KG1 (cell line): ENCODE measurements at regions not wholly inside any gene's neighbourhood (a gene's known extent, or its start where the extent isn't known, plus 50 kb on each side); places are given as distances from the start of the nearest gene placed in this dataset.
A peak's percentile ranks its signal among the peaks of the same experiment; 100 is the strongest.
"Not testable (repeated sequence)": the region's sequence is repeated elsewhere in the genome, so short reads cannot be mapped to it uniquely, and the experiment has no call there.

Experiments
- DNase-seq: peaks from one replicate; lab custom pipeline; 2025; lab: John Stamatoyannopoulos, UW

DNA sequence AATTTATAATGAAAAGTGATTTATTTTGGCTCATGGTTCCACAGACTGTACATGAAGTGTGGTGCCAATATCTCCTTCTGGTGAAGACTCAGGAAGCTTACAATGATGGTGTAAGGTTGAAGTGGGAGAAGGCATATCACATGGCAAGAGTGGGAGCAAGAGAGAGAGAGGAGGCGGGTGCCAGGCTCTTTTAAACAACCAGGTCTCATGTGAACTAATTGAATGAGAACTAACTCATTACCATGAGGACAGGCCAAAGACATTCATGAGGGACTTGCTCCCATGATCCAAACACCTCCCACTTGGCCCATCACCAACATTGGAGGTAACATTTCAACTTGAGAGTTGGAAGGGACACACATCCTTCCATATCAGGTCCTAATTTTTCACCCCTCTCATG, 155.2 kb downstream of the SLC38A4 start:
- no peak for DNase-seq

GRCh38 chr12:46669720-46670119, 156.1 kb downstream of the SLC38A4 start:
- no peak for DNase-seq

GRCh38 chr12:46667551-46667950, 158.2 kb downstream of the SLC38A4 start:
- DNase-seq: no peak

GRCh38 chr12:46664761-46665287, 161.0 kb downstream of the SLC38A4 start:
- DNase-seq: no peak

DNA sequence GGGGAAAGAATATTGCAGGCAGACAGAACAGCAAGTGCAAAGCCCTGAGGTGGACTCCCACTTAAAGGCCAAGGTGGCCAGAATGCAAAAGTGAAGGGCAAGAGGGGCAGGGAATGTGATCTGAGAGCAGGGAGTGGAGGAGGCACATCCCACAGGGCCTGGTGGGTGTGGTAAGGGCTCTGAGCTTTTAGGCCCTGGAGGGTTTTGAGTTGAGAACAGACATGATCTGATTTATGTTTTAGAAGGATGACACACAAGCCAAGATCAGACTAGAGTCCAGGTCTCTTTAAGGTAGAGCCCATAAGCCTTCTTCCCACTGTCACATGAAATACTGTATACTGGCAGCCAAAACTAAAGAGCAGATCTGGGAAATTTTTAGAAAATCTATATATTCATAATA, 162.5 kb downstream of the SLC38A4 start:
- DNase-seq: no peak

DNA sequence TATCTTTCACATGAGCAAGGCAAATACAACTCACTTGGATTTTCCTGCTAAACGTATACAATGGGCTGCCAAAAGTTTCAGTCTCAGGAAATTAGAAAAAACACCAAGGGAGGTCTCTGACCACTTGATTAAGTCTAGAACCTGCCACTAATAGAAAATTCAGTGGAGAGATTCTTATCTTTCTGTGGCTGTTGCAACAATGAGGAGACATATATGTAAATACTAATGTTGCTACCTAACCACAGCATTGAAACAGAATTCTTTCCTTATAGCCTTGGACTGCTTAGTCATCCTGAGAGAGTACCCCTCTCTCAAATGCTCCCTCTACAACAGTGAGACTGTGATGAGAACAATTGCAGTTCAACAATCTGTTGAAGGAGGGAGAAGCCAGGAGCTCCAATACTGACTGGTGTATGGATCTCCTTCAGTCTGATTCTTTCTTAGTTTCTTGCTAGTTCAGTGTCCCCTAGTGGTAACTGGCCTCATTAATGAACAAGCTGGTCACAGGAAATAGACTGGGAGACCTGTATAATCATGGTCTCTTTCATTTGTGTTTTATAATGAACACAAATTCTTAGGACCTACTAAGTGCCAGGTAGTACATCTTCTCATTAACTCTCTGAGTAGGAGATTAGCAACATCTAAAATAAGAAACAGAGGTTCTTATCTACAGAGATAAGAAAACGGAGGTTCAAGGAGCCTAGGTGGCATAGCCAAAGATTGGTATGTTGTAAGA, 164.5 kb downstream of the SLC38A4 start:
- peak; percentile 45 for DNase-seq

DNA sequence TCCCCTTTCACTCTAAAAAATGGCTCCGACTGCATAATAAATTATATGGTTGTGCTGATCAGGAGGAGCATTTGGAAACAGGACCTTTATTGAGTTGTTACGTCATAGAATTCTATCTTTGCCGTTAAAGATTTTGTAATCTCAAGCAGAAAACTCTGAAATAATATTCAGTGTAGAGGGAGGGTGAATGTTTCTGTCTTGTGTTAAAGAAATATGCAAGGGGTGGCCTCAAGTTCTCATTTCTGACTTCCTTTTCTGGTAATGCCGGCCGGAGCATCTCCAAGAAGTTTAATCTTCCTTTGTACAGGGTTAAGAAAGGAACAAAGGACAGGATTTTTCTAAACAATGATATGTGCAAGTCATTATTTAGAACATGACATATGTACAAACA, 165.1 kb downstream of the SLC38A4 start:
- no peak for DNase-seq

DNA sequence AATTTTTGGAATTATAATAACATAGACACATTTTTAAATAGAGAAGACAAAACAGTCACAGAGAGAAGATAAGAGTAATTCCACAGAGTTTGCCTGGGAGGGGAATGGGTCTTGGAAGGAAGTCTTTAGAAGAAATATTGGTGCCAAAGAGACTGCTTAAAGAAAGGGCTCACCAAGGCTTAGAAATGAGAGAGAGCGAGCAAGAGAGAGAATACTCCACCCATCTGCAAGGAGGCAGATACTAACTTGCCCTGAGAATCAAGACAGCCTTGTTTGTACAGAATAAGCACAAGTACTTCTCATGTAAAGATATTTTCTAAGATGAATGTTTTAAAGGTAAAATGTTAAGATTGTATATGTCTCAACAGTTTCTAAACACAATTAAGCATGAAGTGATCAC, 165.5 kb downstream of the SLC38A4 start:
- no peak for DNase-seq

DNA sequence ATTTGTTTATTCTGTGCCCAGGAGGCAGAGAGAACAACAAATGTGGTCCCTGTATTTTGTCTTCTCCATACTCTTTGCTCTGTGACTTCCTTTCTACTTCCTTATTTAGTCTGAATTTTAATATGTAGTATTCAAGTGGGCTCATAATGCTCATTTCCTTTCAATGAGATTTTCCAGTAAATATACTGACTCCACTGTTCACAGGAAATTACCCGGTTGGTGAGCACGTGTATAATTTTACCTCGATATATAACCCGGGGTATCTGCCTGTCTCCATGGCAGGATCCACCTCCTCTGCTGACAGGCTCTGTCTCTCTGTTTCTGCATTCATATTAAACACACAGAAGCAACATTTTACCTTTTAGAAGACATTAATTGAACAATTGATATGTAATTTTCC, 166.0 kb downstream of the SLC38A4 start:
- DNase-seq: peak; percentile 18

DNA sequence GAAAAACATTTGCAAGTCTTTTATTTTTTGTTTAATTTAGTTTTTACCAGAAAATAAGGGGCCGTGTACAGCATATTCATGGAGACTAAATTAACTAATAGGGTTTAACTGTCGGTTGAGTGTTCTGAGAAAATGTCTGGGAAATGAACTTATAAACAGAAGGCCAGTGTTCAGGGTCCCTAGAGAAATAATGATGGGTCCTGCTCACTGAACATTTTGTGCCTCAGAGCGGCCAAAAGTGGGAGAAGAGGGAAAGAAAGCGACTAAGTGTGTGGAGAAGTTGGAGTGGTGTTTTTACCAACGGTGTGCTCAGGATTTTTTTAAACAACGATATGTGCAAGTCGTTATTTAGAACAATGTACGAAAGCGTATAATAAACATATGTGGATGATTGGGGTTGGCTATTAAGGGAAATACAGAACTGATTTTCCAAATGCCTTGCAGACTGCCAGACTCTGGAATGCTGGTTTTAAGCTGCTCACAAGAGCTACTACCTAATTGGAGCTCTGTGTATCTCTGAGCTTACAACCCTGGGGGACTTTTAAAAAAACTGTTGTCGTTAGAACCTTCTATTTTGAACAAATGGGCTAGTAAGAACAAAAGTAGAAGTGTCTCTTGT, 166.7 kb downstream of the SLC38A4 start:
- no peak for DNase-seq

GRCh38 chr12:46657453-46658411, 168.1 kb downstream of the SLC38A4 start:
- DNase-seq: no peak

GRCh38 chr12:46655984-46656383, 169.8 kb downstream of the SLC38A4 start:
- DNase-seq: not testable (repeated sequence)

DNA sequence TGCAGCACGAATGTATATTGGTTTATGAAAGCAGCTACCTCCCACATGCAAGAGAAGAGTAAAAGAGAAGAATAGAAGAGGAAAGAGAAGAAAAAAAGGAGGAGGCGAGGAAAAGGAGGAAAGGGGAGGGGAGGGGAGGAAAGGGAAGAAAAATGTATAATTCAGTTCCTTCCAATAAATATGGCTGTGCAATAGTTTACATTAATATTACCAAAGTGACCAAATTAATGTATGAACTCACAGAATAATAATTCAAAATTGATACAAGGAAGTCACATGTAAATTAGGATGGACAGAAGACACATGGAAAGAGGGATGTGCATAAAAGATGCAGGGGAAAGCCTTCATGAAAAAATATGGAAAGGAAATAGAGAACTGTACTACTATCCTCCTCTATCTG, 172.5 kb downstream of the SLC38A4 start:
- DNase-seq: no peak

- DNase-seq: no peak
These were observed 173.1 kb downstream of the SLC38A4 start for GRCh38 chr12:46652692-46653091.

- DNase-seq: no peak
These were observed 175.1 kb downstream of the SLC38A4 start for GRCh38 chr12:46650688-46651087.

DNA sequence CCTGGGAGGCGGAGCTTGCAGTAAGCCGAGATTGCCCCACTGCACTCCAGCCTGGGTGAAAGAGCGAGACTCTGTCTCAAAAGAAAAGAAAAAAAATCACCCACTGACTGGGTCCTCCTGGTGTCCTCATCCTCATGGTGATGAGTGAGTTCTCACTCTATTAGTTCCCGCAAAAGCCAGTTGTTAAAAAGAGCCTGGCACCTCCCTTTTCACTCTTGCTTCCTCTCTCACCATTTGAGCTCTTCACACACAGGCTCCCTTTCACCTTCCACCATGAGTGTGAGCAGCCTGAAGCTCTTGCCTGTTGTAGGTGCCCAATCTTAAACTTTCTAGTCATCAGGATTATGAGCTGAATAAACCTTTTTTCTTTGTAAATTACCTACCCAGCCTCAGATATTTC, 176.4 kb downstream of the SLC38A4 start:
- DNase-seq: no peak

DNA sequence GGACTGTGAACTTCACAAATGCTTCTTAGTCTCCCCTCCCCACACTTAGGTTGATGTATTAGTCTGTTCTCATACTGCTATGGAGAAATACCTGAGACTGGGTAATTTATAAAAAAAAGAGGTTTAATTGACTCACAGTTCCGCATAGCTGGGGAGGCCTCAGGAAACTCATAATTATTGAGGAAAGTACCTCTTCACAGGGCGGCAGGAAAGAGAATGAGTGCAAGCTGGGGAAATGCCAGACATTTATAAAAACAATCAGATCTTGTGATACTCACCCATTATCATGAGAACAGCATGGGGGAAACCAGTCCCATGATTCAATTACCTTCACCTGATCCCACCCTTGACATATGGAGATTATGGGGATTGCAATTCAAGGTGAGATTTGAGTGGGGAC, 178.8 kb downstream of the SLC38A4 start:
- no peak for DNase-seq

GRCh38 chr12:46641649-46642048, 184.1 kb downstream of the SLC38A4 start:
- DNase-seq: not testable (repeated sequence)

DNA sequence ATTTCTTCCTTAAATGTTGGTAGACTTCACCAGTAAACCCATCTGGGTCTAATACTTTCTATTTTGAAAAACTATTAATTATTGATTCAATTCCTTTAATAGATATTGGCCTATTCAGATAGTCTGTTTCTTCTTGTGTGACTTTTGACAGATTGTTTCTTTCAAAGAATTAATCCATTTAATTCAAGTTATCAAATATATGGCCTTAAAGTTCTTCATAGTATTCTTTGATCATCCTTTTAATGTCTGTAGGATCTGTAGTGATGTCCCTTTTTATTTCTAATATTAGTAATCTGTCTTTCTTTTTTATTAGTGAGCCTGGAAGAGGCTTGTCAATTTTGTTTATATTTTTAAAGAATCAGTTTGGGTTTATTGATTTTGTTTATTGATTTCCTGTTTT, 190.0 kb downstream of the SLC38A4 start:
- DNase-seq: no peak

DNA sequence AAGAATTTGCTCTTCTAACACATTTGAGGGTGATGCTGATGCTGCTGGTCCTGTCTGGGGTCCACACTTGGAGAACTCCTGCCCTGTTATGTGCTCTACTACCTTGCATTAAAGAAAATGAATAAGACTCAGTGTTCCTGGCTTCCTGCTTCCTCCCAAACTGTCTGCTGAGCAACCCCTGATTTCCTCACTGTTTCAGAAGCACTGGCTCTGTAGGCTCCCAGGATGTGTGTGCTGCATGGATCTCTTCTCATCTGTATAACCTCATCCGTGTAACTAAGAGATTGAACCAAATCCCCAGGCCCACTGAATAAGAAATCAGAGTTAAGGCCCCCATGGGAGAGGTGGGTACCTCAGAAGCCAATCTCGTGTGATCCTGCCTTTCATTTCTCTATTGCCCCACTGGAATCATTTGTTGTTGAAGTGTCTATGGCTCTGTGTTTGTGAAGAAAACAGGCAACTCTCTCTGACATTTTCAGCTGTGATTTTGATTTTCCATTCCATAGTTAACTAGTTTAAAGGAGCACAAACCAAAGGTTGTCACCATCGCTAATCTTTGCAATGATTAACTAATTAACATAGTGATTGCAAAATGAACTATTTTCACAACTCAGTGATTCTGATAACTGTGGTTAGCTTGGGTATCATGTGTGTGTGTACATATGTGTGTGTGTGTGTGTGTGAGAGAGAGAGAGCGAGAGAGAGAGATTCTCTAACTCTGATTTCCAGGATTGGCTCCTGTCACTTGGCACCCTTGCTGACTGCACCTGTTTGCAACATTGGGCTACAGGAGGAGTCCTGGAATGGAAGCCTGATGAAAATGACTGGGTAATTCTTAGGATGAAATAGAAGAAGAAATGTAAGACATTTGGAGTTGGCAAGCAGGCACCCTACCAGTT, 196.2 kb downstream of the SLC38A4 start:
- DNase-seq: no peak

DNA sequence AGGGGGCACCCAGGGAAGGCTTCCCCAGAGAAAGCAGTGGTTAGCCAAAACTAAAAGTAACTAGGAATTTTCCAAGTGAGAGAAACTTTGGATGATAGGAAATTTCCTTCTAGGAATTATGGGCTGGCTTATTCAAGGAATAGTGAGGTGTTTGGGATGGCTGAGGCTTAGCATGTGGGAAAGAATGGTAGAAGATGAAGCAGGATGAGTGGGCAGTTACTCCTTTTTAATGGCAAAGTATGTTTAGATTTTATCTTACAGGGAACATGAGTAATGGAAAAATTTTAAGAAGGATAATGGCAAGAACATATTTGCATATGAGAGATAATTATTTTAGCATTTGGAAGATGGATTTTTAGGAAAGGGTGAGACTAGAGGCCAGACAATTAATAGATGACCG, 197.6 kb downstream of the SLC38A4 start:
- DNase-seq: no peak
